Body of pancreas (tissue), 4 donors: ENCODE measurements at regions not wholly inside any gene's neighbourhood (a gene's known extent, or its start where the extent isn't known, plus 50 kb on each side); places are given as distances from the start of the nearest gene placed in this dataset.

Experiments
- POLR2A ChIP-seq, 3 donors: fragments of 450-650 bp; IDR thresholded peaks; one replicate each; pipeline ENCODE4 v1.6.1; 2016; ENCODE audit warnings: antibody characterized with exemption in 3 of 3, mild to moderate bottlenecking in 2 of 3
- TF ChIP-seq, protein P1 (sequence below), 7 experiments: fragments of 450-650 bp in 4 of 7; fragments of 200-600 bp in 3 of 7; sonication (generic) in 3 of 7; IDR thresholded peaks; one replicate each; pipeline ENCODE4 v1.5.1; 2016 to 2019; ENCODE audit warnings: antibody characterized with exemption in 7 of 7

DNA sequence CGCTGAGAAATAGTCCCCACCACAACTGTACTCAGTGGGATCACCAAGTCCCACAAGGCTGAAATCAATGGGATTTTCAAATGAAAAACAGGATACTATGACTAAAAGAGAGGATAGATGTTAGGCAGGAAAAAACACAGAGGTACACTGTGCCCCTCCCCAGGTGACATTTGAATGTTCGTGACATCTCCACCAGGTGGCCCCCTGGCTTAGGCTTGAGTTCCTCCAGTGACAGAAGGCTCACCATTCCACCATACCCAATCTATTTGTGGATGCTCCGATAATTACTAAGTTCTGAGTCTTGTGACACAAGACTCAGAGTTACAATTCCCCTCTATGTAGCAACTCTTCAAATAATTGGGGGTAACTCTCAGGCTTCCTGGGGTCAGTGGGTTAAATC is 77.5 kb upstream of the KCNMA1 start:
- TF ChIP-seq, protein P1, sequence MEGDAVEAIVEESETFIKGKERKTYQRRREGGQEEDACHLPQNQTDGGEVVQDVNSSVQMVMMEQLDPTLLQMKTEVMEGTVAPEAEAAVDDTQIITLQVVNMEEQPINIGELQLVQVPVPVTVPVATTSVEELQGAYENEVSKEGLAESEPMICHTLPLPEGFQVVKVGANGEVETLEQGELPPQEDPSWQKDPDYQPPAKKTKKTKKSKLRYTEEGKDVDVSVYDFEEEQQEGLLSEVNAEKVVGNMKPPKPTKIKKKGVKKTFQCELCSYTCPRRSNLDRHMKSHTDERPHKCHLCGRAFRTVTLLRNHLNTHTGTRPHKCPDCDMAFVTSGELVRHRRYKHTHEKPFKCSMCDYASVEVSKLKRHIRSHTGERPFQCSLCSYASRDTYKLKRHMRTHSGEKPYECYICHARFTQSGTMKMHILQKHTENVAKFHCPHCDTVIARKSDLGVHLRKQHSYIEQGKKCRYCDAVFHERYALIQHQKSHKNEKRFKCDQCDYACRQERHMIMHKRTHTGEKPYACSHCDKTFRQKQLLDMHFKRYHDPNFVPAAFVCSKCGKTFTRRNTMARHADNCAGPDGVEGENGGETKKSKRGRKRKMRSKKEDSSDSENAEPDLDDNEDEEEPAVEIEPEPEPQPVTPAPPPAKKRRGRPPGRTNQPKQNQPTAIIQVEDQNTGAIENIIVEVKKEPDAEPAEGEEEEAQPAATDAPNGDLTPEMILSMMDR (IDR thresholded peaks at IDR 0.05), result no peak
- no peak for TF ChIP-seq POLR2A (IDR thresholded peaks at IDR 0.05)
